Mammary epithelial cell (primary cell): ENCODE measurements at regions not wholly inside any gene's neighbourhood (a gene's known extent, or its start where the extent isn't known, plus 50 kb on each side); places are given as distances from the start of the nearest gene placed in this dataset.

Source experiments
- CTCF ChIP-seq, 2 donors: IDR thresholded peaks in 1 of 2; conservative IDR thresholded peaks in 1 of 2; 2 replicates each; pipeline ENCODE4 v1.5.1; 2011 to 2012; ENCODE audit warnings: inconsistent platforms in 2 of 2, low read length in 2 of 2, mild to moderate bottlenecking in 2 of 2, control low read depth in 1 of 2, low read depth in 1 of 2; ENCODE audit not compliant: insufficient read depth in 1 of 2; ENCODE audit errors: extremely low read depth in 1 of 2
- EZH2 ChIP-seq: IDR thresholded peaks from 2 replicates; pipeline ENCODE4 v1.6.1; 2012; ENCODE audit warnings: low read length, inconsistent platforms, borderline replicate concordance

GRCh38 chr6:134381959-134382358, 64.0 kb upstream of the SGK1 start:
- TF ChIP-seq CTCF (conservative IDR thresholded peaks at IDR 0.05 in 1 of 2, IDR thresholded peaks at IDR 0.05 in 1 of 2; ENCODE audit: extremely low read depth in 1 of 2, insufficient read depth in 1 of 2, low read depth in 1 of 2, low read length in 2 of 2) = no peak
- TF ChIP-seq EZH2 = no peak
